Body of pancreas (tissue), 4 donors: ENCODE measurements at regions not wholly inside any gene's neighbourhood (a gene's known extent, or its start where the extent isn't known, plus 50 kb on each side); places are given as distances from the start of the nearest gene placed in this dataset.
A peak's percentile ranks its signal among the peaks of the same experiment; 100 is the strongest.

ENCODE experiments used
- ATAC-seq: fragments of 150-250 bp; one replicate; pipeline ENCODE4 v1.9.1; 2016
- DNase-seq, 4 donors: peaks; one replicate each; pipeline ENCODE4 v3.0.0-alpha.2; 2019
- H3K27ac ChIP-seq, 4 donors: fragments of 200-600 bp; sonication (generic); 1 replicate in 3 of 4; 2 replicates in 1 of 4; pipeline versions ENCODE4 v1.5.1 to v1.6.1; 2016 to 2019; ENCODE audit warnings: mild to moderate bottlenecking in 1 of 4, mixed read lengths in 1 of 4, moderate library complexity in 1 of 4
- H3K27me3 ChIP-seq, 2 donors: fragments of 200-600 bp; sonication (generic); one replicate each; pipeline ENCODE4 v1.6.0; 2016; ENCODE audit warnings: mild to moderate bottlenecking in 1 of 2
- H3K36me3 ChIP-seq, 2 donors: fragments of 200-600 bp; sonication (generic); replicated peaks in 1 of 2; 2 replicates each; pipeline ENCODE4 v1.5.1; 2016; ENCODE audit warnings: low read depth in 2 of 2; ENCODE audit not compliant: insufficient read depth in 1 of 2
- H3K4me1 ChIP-seq: fragments of 200-600 bp; sonication (generic); one replicate; pipeline ENCODE4 v1.6.0; 2016
- H3K4me3 ChIP-seq, 2 donors: fragments of 200-600 bp; sonication (generic); 1 replicate in 1 of 2; 2 replicates in 1 of 2; pipeline ENCODE4 v1.5.1; 2016 to 2019
- H3K9me3 ChIP-seq, 3 donors: fragments of 200-600 bp; sonication (generic); 1 replicate in 2 of 3; 2 replicates in 1 of 3; pipeline ENCODE4 v1.5.1; 2016
- CTCF ChIP-seq, 7 experiments: fragments of 450-650 bp in 4 of 7; fragments of 200-600 bp in 3 of 7; sonication (generic) in 3 of 7; IDR thresholded peaks; one replicate each; pipeline ENCODE4 v1.5.1; 2016 to 2019; ENCODE audit warnings: antibody characterized with exemption in 7 of 7
- POLR2A ChIP-seq, 3 donors: fragments of 450-650 bp; IDR thresholded peaks; one replicate each; pipeline ENCODE4 v1.6.1; 2016; ENCODE audit warnings: antibody characterized with exemption in 3 of 3, mild to moderate bottlenecking in 2 of 3
- WGBS, 2 donors: methylation state at CpG; one replicate each; pipeline ENCODE4 v1.1.5; 2017; 5-methylcytosine and 5-hydroxymethylcytosine counted together
- intact Hi-C: fragments of 100-400 bp; cut with DNase I; formaldehyde crosslinking; loops from one replicate; pipeline ENCODE4 v1.15.1; 2023

DNA sequence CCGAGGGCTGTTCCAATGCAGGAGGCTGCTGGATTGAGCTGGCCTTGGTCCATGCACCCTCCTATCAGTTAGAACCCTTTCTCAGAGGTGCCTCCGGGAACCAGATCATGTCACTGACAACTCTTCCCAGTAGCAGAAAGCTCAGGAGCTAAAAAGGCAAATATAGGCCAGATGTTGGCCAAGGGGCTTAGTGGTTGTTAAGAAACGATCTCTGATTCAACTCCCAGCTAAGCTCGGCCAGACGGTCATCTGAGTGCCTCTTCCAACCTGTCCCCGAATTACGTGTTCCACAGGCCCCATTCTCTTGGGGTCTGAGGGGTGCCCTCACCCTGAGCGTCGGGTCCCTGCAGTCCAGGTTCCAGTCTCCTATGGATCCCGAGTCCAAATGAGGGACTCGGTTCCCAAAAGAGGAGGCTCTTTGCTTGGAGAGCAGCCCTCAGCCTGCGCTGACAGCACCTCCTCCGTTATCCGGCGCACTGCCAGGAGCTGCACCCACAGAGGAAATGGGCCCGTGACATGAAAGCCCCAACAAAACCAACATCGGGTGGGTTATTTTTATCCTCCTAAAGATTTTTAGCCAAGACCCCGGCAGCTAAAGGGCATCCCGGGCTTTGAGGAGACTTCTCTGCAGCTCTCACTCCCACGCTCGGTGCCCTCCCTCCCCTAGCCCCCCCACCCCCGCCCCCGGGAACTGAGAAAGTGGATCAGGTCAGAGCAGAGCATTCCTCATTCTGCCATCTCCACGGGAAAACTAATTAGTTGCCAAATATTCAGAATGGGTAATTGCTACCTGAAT is 106.6 kb upstream of the ID2 start:
- TF ChIP-seq CTCF (IDR thresholded peaks at IDR 0.05) (no peak), POLR2A (IDR thresholded peaks at IDR 0.05) (no peak)
- 69 to 74% methylated on average over 19 to 24 of the region's 24 CpGs for WGBS, 2 donors
- H3K27me3 ChIP-seq = no peaks in the 10 kb centered on the region
- ATAC-seq (no peak), DNase-seq (peak in 2 of 4 donors; percentile 32 to 40)
- H3K36me3 ChIP-seq = no peaks in the 10 kb centered on the region
- no peak overlapping the region for H3K4me3 ChIP-seq
- peak overlapping the region in 3 of 4 donors; percentile 76 to 84 (median 76) for H3K27ac ChIP-seq
- no peaks in the 10 kb centered on the region for H3K9me3 ChIP-seq
- intact Hi-C loops = no loop called here
- peaks cover 33% of the 10 kb centered on the region for H3K4me1 ChIP-seq

GRCh38 chr2:8575834-8576423 is 105.9 kb upstream of the ID2 start:
- H3K4me3 ChIP-seq = no peak overlapping the region
- no peak overlapping the region for H3K27ac ChIP-seq
- ATAC-seq = no peak
- H3K4me1 ChIP-seq = peaks cover 33% of the 10 kb centered on the region
- 70 to 80% methylated on average over 13 to 14 of the region's 14 CpGs for WGBS, 2 donors
- H3K9me3 ChIP-seq = no peaks in the 10 kb centered on the region
- no peak for TF ChIP-seq POLR2A (IDR thresholded peaks at IDR 0.05)
- TF ChIP-seq CTCF (IDR thresholded peaks at IDR 0.05) = peak in 1 of 7 experiments; percentile 5
- H3K36me3 ChIP-seq = no peaks in the 10 kb centered on the region
- no peak for DNase-seq
- intact Hi-C loops = no loop called here
- no peaks in the 10 kb centered on the region for H3K27me3 ChIP-seq

DNA sequence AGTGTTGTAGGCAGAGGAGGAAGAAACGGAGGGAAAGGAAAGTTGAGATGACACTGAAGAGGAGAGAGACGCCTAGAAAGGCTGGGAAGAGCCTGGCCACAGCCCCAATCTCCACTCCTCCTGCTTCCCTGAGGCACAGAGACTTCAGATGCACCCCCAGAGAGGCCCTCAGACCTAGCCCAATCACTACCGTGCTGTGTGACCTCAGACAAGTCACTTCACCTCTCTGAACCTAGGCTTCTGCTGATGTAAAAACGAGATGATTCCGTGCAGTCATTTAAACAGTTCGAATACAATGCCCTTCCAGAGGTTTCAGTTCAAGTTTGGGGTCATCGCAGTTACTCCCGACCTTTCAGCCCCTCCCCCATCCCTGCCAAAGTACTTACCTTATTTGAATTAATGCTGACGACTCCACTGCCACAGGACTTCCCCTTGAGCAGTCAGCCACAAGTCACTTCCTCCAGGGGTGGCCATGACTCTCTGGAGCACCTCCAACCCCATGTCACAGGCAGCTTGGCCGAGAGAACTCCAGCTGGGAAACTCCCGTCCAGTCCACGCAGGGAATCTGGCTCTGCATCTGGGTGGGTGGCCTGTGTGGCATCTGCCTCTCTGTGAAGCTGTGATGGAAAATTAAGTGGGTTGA is 105.2 kb upstream of the ID2 start:
- Histone ChIP-seq H3K9me3 (no peaks in the 10 kb centered on the region), H3K27me3 (no peaks in the 10 kb centered on the region), H3K36me3 (no peaks in the 10 kb centered on the region), H3K4me3 (no peak overlapping the region), H3K4me1 (peaks cover 39% of the 10 kb centered on the region), H3K27ac (no peak overlapping the region)
- DNase-seq (peak in 2 of 4 donors; percentile 38 to 64), ATAC-seq (no peak)
- 51 to 65% methylated on average over 12 of the region's 12 CpGs for WGBS, 2 donors
- intact Hi-C loops = no loop called here
- TF ChIP-seq CTCF (IDR thresholded peaks at IDR 0.05) (no peak), POLR2A (IDR thresholded peaks at IDR 0.05) (no peak)

DNA sequence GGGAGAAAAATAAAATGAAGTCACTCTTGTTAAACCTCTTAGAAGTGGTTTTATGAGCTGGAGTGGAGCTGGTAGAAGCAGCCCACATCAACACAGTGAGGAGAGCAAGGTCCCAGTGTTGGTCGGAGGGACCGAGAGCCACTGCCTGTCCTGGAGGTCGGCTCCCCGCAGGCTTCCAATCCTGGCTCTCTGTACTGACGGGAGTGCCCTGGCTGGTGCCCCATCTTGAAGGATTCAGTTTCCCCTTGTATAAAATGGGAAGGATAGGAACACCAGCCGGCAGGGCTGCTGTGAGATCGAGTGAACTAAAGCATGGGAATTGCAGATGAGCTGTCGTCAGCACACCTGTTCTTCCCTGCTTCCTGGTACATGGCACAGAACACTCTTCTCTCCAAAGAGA is 104.3 kb upstream of the ID2 start:
- ATAC-seq (no peak), DNase-seq (no peak)
- TF ChIP-seq POLR2A (IDR thresholded peaks at IDR 0.05) (no peak), CTCF (IDR thresholded peaks at IDR 0.05) (no peak)
- Histone ChIP-seq H3K9me3 (no peaks in the 10 kb centered on the region), H3K27ac (no peak overlapping the region), H3K27me3 (no peaks in the 10 kb centered on the region), H3K4me1 (peaks cover 44% of the 10 kb centered on the region), H3K36me3 (no peaks in the 10 kb centered on the region), H3K4me3 (no peak overlapping the region)
- 91 to 96% methylated on average over 8 of the region's 8 CpGs for WGBS, 2 donors
- intact Hi-C loops = no loop called here
